SK-N-SH (cell line): ENCODE measurements at regions not wholly inside any gene's neighbourhood (a gene's known extent, or its start where the extent isn't known, plus 50 kb on each side); places are given as distances from the start of the nearest gene placed in this dataset.

ENCODE experiments used
- CTCF ChIA-PET: fragments of 300-600, 350-600 bp; formaldehyde crosslinking; extraction: SDS; loops from one replicate; lab custom pipeline; 2021; lab: Yijun Ruan, JAX
- POLR2A ChIA-PET: fragments of 350-600 bp; sonication (Branson Sonifier 250); formaldehyde crosslinking; extraction: SDS; loops from one replicate; lab custom pipeline; 2020; ENCODE audit warnings: antibody characterized with exemption, inconsistent platforms; lab: Yijun Ruan, JAX
- DNase-seq: peaks from one replicate; pipeline ENCODE4 v3.0.0; 2012
- H2AFZ ChIP-seq: fragments of 200-600 bp; sonication (generic); 2 replicates; pipeline ENCODE4 v1.8.1; 2016; ENCODE audit warnings: antibody characterized with exemption, mild to moderate bottlenecking, low read depth
- H3F3A ChIP-seq: fragments of 200-600 bp; sonication (generic); replicated peaks from 2 replicates; pipeline ENCODE3; 2016; ENCODE audit warnings: antibody characterized with exemption, mild to moderate bottlenecking; ENCODE audit not compliant: insufficient read depth
- H3K27ac ChIP-seq, 2 experiments: fragments of 200-500 bp in 1 of 2; fragments of 200-600 bp in 1 of 2; sonication (Bioruptor generic) in 1 of 2; sonication (generic), shearing (Covaris generic) in 1 of 2; 2 replicates each; pipeline versions ENCODE4 v1.5.1 to v1.6.1; 2014 to 2016; ENCODE audit warnings: low read depth in 2 of 2, inconsistent platforms in 1 of 2, low read length in 1 of 2, mild to moderate bottlenecking in 1 of 2, mixed read lengths in 1 of 2
- H3K27me3 ChIP-seq: fragments of 200-600 bp; sonication (generic), shearing (Covaris generic); 2 replicates; pipeline ENCODE4 v1.6.1; 2016; ENCODE audit warnings: mixed run types; ENCODE audit not compliant: insufficient read depth
- H3K36me3 ChIP-seq, 2 experiments: fragments of 200-500 bp in 1 of 2; fragments of 200-600 bp in 1 of 2; sonication (Bioruptor generic) in 1 of 2; sonication (generic) in 1 of 2; replicated peaks in 1 of 2; 2 replicates each; pipeline versions ENCODE3 to v1.5.1; 2014 to 2016; ENCODE audit warnings: low read length in 1 of 2, mild to moderate bottlenecking in 1 of 2; ENCODE audit not compliant: insufficient read depth in 2 of 2, control insufficient read depth in 1 of 2
- H3K4me1 ChIP-seq, 2 experiments: fragments of 200-500 bp in 1 of 2; fragments of 200-600 bp in 1 of 2; sonication (Bioruptor generic) in 1 of 2; sonication (generic), shearing (Covaris generic) in 1 of 2; 2 replicates each; pipeline versions ENCODE4 v1.5.1 to v1.6.1; 2014 to 2016; ENCODE audit warnings: low read depth in 1 of 2, low read length in 1 of 2, mixed run types in 1 of 2; ENCODE audit not compliant: insufficient read depth in 2 of 2, control insufficient read depth in 1 of 2
- H3K4me2 ChIP-seq: fragments of 200-600 bp; sonication (generic), shearing (Covaris generic); 2 replicates; pipeline ENCODE4 v1.6.1; 2017; ENCODE audit warnings: mixed run types
- H3K4me3 ChIP-seq, 2 experiments: fragments of 200-500 bp in 1 of 2; fragments of 200-600 bp in 1 of 2; sonication (Bioruptor generic) in 1 of 2; sonication (generic), shearing (Covaris generic) in 1 of 2; 2 replicates each; pipeline versions ENCODE4 v1.5.1 to v1.8.1; 2014 to 2016; ENCODE audit warnings: low read depth in 2 of 2, inconsistent platforms in 1 of 2, low read length in 1 of 2, mild to moderate bottlenecking in 1 of 2, mixed read lengths in 1 of 2, moderate library complexity in 1 of 2
- H3K79me2 ChIP-seq: fragments of 200-600 bp; sonication (generic); 2 replicates; pipeline ENCODE4 v1.8.1; 2017; ENCODE audit warnings: mild to moderate bottlenecking; ENCODE audit not compliant: insufficient read depth
- H3K9ac ChIP-seq: fragments of 200-600 bp; sonication (generic); 2 replicates; pipeline ENCODE4 v1.6.1; 2017; ENCODE audit warnings: mixed run types
- H3K9me2 ChIP-seq: fragments of 200-600 bp; sonication (generic); 2 replicates; pipeline ENCODE4 v1.6.1; 2017; ENCODE audit warnings: mixed run types
- H3K9me3 ChIP-seq: fragments of 200-600 bp; sonication (generic); 2 replicates; pipeline ENCODE4 v1.6.1; 2017; ENCODE audit warnings: mixed run types, mild to moderate bottlenecking, moderate library complexity
- H4K20me1 ChIP-seq: fragments of 200-600 bp; sonication (generic); 2 replicates; pipeline ENCODE4 v1.6.1; 2017; ENCODE audit warnings: mild to moderate bottlenecking, mixed run types; ENCODE audit not compliant: insufficient read depth
- CHD2 ChIP-seq: fragments of 150-350 bp; IDR thresholded peaks from 2 replicates; pipeline ENCODE4 v1.6.1; 2018; ENCODE audit warnings: low read length; ENCODE audit not compliant: partially characterized antibody
- EZH2phosphoT487 ChIP-seq: fragments of 200-600 bp; sonication (generic); IDR thresholded peaks from 2 replicates; pipeline ENCODE4 v1.6.1; 2017; ENCODE audit warnings: low read depth, mixed run types, mild to moderate bottlenecking, antibody characterized with exemption, moderate library complexity, borderline replicate concordance
- GATA2 ChIP-seq: sonication (generic); formaldehyde crosslinking; IDR thresholded peaks from 2 replicates; pipeline ENCODE4 v1.5.0; 2020; ENCODE audit warnings: mild to moderate bottlenecking, missing genetic modification reagents
- IRF3 ChIP-seq: fragments of 150-350 bp; IDR thresholded peaks from 2 replicates; pipeline ENCODE4 v1.6.1; 2016; ENCODE audit warnings: mild to moderate bottlenecking, low read depth, low read length
- JUND ChIP-seq: IDR thresholded peaks from 2 replicates; pipeline ENCODE4 v1.4.0; 2012
- NRF1 ChIP-seq: IDR thresholded peaks from 2 replicates; pipeline ENCODE4 v1.6.1; 2012; ENCODE audit warnings: low read depth, mild to moderate bottlenecking, low read length
- REST ChIP-seq: IDR thresholded peaks from 2 replicates; pipeline ENCODE4 v1.6.1; 2012; ENCODE audit warnings: mild to moderate bottlenecking, low read depth, low read length, moderate library complexity
- ZBTB33 ChIP-seq: IDR thresholded peaks from 2 replicates; pipeline ENCODE4 v1.4.0; 2012; ENCODE audit warnings: low read depth, borderline replicate concordance
- WGBS: methylation state at CpG from one replicate; pipeline ENCODE4 v1.1.6; 2017; ENCODE audit warnings: low lambda C conversion rate; 5-methylcytosine and 5-hydroxymethylcytosine counted together

DNA sequence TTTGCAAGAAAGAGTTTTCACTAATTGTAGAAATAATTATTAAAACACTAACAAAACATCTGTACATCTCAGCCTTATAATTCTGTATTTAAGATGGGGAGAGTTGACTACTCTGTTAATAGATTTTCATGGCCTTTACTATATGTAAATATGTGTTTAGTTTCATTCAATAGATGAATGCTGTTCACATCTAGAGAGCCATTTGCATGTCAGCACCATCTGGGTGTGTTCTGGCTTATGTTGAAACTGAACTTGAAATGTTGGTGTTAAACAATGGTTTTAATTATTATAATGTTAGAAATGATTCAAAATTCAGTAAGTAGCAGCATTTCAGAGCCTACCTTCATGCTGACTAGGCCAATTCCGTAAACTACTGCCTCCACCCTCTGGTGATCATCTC lies 102.5 kb upstream of the ADAD1 start:
- CTCF ChIA-PET, result no interaction called here
- H3K9me3 ChIP-seq, result no peaks in the 10 kb centered on the region

DNA sequence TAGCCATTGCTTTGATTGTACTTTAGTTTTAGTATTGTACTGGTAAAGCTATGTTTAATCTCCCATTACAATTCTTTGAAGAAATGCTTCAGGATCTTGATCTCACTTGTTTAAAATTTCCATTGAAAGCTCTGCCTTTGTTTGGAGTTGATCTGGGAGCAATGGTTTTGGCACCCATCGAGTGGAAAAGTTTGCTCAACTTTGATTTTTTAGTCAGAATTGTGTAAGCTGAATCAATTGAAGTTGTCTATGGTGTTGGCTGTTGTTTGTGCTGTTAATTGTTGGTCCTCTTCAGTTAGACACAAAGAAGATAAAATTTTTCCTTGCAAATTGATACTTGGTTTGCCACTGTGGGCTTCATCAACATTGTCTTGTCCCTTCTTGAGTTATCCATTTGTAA lies 99.8 kb upstream of the ADAD1 start:
- DNase-seq, result no peak
- no peak for TF ChIP-seq JUND
- TF ChIP-seq IRF3, result no peak
- no peak for TF ChIP-seq REST
- no peak for TF ChIP-seq ZBTB33
- TF ChIP-seq GATA2 (CRISPR knock-in tag), result no peak
- TF ChIP-seq EZH2phosphoT487, result no peak
- TF ChIP-seq CHD2, result no peak
- Histone ChIP-seq H3K27me3 (no peaks in the 10 kb centered on the region), H3K79me2 (no peaks in the 10 kb centered on the region), H3K9ac (no peak overlapping the region), H3K4me2 (no peak overlapping the region), H4K20me1 (no peaks in the 10 kb centered on the region), H3K27ac (no peak overlapping the region), H3K9me3 (no peaks in the 10 kb centered on the region), H3K4me3 (no peak overlapping the region), H3K36me3 (peaks cover 49 to 64% of the 10 kb centered on the region in 2 experiments), H3K4me1 (no peaks in the 10 kb centered on the region), H3K9me2 (no peaks in the 10 kb centered on the region), H2AFZ (no peak overlapping the region), H3F3A (no peaks in the 10 kb centered on the region)
- CTCF ChIA-PET, result no interaction called here
- 87% methylated on average over 1 of the region's 1 CpG for WGBS
- POLR2A ChIA-PET, result no interaction called here

More for the DNA sequence above, 102.5 kb upstream of the ADAD1 start:
- Histone ChIP-seq H3K27ac (no peak overlapping the region), H3K4me1 (no peaks in the 10 kb centered on the region), H3K36me3 (peaks cover 63 to 64% of the 10 kb centered on the region in 2 experiments), H3K4me3 (no peak overlapping the region), H2AFZ (no peak overlapping the region), H3K9me2 (no peaks in the 10 kb centered on the region), H3K4me2 (no peak overlapping the region), H3K79me2 (no peaks in the 10 kb centered on the region), H3F3A (no peaks in the 10 kb centered on the region), H3K27me3 (no peaks in the 10 kb centered on the region), H3K9ac (no peak overlapping the region), H4K20me1 (no peaks in the 10 kb centered on the region)
- WGBS, result 96% methylated on average over 1 of the region's 1 CpG
- POLR2A ChIA-PET, result no interaction called here
- DNase-seq, result no peak
- no peak for TF ChIP-seq NRF1
